Smooth muscle cell (in vitro differentiated cells): ENCODE measurements at regions not wholly inside any gene's neighbourhood (a gene's known extent, or its start where the extent isn't known, plus 50 kb on each side); places are given as distances from the start of the nearest gene placed in this dataset.

ENCODE experiments used
- DNase-seq: peaks from one replicate; lab custom pipeline; 2025; ENCODE audit not compliant: unreplicated experiment; lab: John Stamatoyannopoulos, UW
- H2AFZ ChIP-seq: fragments of 200-600 bp; sonication (generic); 2 replicates; pipeline ENCODE4 v1.6.0; 2016; ENCODE audit warnings: antibody characterized with exemption, low read depth, mild to moderate bottlenecking
- H3F3A ChIP-seq: fragments of 200-600 bp; sonication (generic); 2 replicates; pipeline ENCODE4 v1.6.0; 2017; ENCODE audit warnings: antibody characterized with exemption, low read depth
- H3K27ac ChIP-seq: fragments of 200-600 bp; sonication (generic); 2 replicates; pipeline ENCODE4 v1.5.1; 2016; ENCODE audit warnings: low read depth, mild to moderate bottlenecking
- H3K27me3 ChIP-seq: fragments of 200-600 bp; sonication (generic); 2 replicates; pipeline ENCODE4 v1.6.1; 2016; ENCODE audit warnings: low read depth, mild to moderate bottlenecking
- H3K36me3 ChIP-seq: fragments of 200-600 bp; sonication (generic); 2 replicates; pipeline ENCODE4 v1.5.1; 2016; ENCODE audit warnings: low read depth
- H3K4me1 ChIP-seq: fragments of 200-600 bp; sonication (generic); 2 replicates; pipeline ENCODE4 v1.5.1; 2016; ENCODE audit warnings: low read depth
- H3K4me2 ChIP-seq: fragments of 200-600 bp; sonication (generic); 2 replicates; pipeline ENCODE4 v1.6.0; 2016; ENCODE audit warnings: mild to moderate bottlenecking
- H3K4me3 ChIP-seq: fragments of 200-600 bp; sonication (generic); 2 replicates; pipeline ENCODE4 v1.5.1; 2016; ENCODE audit warnings: mild to moderate bottlenecking
- H3K79me2 ChIP-seq: fragments of 200-600 bp; sonication (generic); 2 replicates; pipeline ENCODE4 v1.6.0; 2016; ENCODE audit warnings: low read depth, mild to moderate bottlenecking
- H3K9ac ChIP-seq: fragments of 200-600 bp; sonication (generic); 2 replicates; pipeline ENCODE4 v1.6.0; 2016; ENCODE audit warnings: low read depth
- H3K9me3 ChIP-seq: fragments of 200-600 bp; sonication (generic); replicated peaks from 2 replicates; pipeline ENCODE4 v1.5.1; 2016; ENCODE audit warnings: low read depth
- H4K20me1 ChIP-seq: fragments of 200-600 bp; sonication (generic); 2 replicates; pipeline ENCODE4 v1.6.0; 2016; ENCODE audit warnings: low read depth
- CTCF ChIP-seq: fragments of 200-600 bp; sonication (generic); IDR thresholded peaks from 2 replicates; pipeline ENCODE4 v1.5.1; 2017; ENCODE audit warnings: borderline replicate concordance, mild to moderate bottlenecking, antibody characterized with exemption; ENCODE audit not compliant: insufficient read depth, poor library complexity, severe bottlenecking
- WGBS: methylation state at CpG from one replicate; pipeline ENCODE4 v1.1.7; 2016; ENCODE audit warnings: low lambda C conversion rate; 5-methylcytosine and 5-hydroxymethylcytosine counted together

- WGBS, result 52% methylated on average over 2 of the region's 2 CpGs
- no peak for DNase-seq
- Histone ChIP-seq H3K27me3 (no peaks in the 10 kb centered on the region), H3F3A (peaks cover 16% of the 10 kb centered on the region), H3K79me2 (no peaks in the 10 kb centered on the region), H3K9ac (no peak overlapping the region), H3K27ac (no peak overlapping the region), H3K4me1 (no peaks in the 10 kb centered on the region), H3K4me2 (peak overlapping the region; percentile 38), H4K20me1 (no peaks in the 10 kb centered on the region), H3K9me3 (no peaks in the 10 kb centered on the region), H3K36me3 (no peaks in the 10 kb centered on the region), H3K4me3 (no peak overlapping the region), H2AFZ (no peak overlapping the region)
- TF ChIP-seq CTCF, result no peak
These were observed 55.0 kb upstream of the PLCB1 start for GRCh38 chr20:8077137-8077466.

GRCh38 chr20:8078528-8078914 lies 53.5 kb upstream of the PLCB1 start:
- Histone ChIP-seq H3K4me2 (peak overlapping the region; percentile 38), H3K9ac (no peak overlapping the region), H3K27me3 (no peaks in the 10 kb centered on the region), H4K20me1 (no peaks in the 10 kb centered on the region), H3K36me3 (no peaks in the 10 kb centered on the region), H2AFZ (no peak overlapping the region), H3K4me3 (no peak overlapping the region), H3K9me3 (no peaks in the 10 kb centered on the region), H3F3A (peaks cover 7% of the 10 kb centered on the region), H3K4me1 (no peaks in the 10 kb centered on the region), H3K27ac (peak overlapping the region; percentile 16), H3K79me2 (no peaks in the 10 kb centered on the region)
- 36% methylated on average over 4 of the region's 4 CpGs for WGBS
- no peak for DNase-seq
- TF ChIP-seq CTCF, result no peak

- H3K36me3 ChIP-seq, result no peaks in the 10 kb centered on the region
- no peak overlapping the region for H2AFZ ChIP-seq
- no peak overlapping the region for H3K27ac ChIP-seq
- H3K9me3 ChIP-seq, result no peaks in the 10 kb centered on the region
- no peak for TF ChIP-seq CTCF
- H3K4me2 ChIP-seq, result no peak overlapping the region
- no peaks in the 10 kb centered on the region for H3K27me3 ChIP-seq
- DNase-seq, result no peak
- H3K4me1 ChIP-seq, result no peaks in the 10 kb centered on the region
- no peak overlapping the region for H3K9ac ChIP-seq
- no peaks in the 10 kb centered on the region for H3K79me2 ChIP-seq
- no peaks in the 10 kb centered on the region for H4K20me1 ChIP-seq
- no peak overlapping the region for H3K4me3 ChIP-seq
- peaks cover 3% of the 10 kb centered on the region for H3F3A ChIP-seq
These were observed 52.1 kb upstream of the PLCB1 start for GRCh38 chr20:8079976-8080375.

- no peaks in the 10 kb centered on the region for H3K27me3 ChIP-seq
- TF ChIP-seq CTCF, result peak; percentile 18
- no peaks in the 10 kb centered on the region for H4K20me1 ChIP-seq
- no peaks in the 10 kb centered on the region for H3K36me3 ChIP-seq
- no peaks in the 10 kb centered on the region for H3K4me1 ChIP-seq
- H3K9me3 ChIP-seq, result no peaks in the 10 kb centered on the region
- peaks cover 3% of the 10 kb centered on the region for H3F3A ChIP-seq
- DNase-seq, result no peak
- no peaks in the 10 kb centered on the region for H3K79me2 ChIP-seq
- no peak overlapping the region for H3K9ac ChIP-seq
- no peak overlapping the region for H2AFZ ChIP-seq
- H3K4me2 ChIP-seq, result no peak overlapping the region
- no peak overlapping the region for H3K27ac ChIP-seq
- no peak overlapping the region for H3K4me3 ChIP-seq
These were observed 50.0 kb upstream of the PLCB1 start for GRCh38 chr20:8082025-8082424.
